HG02610 (cell line): ENCODE measurements at regions not wholly inside any gene's neighbourhood (a gene's known extent, or its start where the extent isn't known, plus 50 kb on each side); places are given as distances from the start of the nearest gene placed in this dataset.
A peak's percentile ranks its signal among the peaks of the same experiment; 100 is the strongest.
"Not testable (repeated sequence)": the region's sequence is repeated elsewhere in the genome, so short reads cannot be mapped to it uniquely, and the experiment has no call there.

Experiments used
- ATAC-seq: cut with Tn5 transposase; IDR thresholded peaks from one replicate; pipeline ENCODE4 v1.9.1; 2021; ENCODE audit warnings: mild to moderate bottlenecking, moderate library complexity; ENCODE audit not compliant: unreplicated experiment

DNA sequence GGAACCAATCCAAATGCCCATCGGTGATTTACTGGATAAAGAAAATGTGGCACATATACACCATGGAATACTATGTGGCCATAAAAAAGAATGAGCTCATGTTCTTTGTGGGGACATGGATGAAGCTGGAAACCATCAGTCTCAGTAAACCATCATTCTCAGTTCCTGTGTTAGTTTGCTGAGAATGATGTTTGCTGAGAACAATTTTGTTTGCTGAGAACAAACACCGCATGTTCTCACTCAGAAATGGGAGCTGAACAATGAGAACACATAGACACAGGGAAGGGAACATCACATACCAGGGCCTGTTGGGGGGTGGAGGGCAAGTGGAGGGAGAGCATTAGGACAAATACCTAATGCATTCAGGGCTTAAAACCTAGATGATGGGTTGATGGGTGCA is 185.5 kb downstream of the ANXA1 start:
- ATAC-seq = not testable (repeated sequence)

DNA sequence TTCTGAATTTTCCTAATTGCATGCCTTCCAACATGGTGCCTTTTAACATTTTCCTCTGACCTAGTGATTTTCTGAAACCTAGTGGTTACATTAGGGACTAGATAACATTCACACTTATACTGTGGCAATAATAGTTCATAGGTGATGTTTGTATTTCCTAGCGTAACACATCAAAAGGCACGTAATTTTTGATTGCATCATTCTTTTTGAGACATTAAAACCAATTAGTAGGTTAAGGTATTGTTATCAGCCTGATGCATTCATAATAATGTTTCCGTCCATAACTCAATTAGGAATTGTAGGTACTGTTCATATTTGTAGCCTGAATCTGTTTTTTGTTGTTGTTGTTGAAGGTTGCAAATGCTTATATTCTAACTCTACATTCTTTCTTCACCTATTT is 192.4 kb downstream of the ANXA1 start:
- no peak for ATAC-seq

DNA sequence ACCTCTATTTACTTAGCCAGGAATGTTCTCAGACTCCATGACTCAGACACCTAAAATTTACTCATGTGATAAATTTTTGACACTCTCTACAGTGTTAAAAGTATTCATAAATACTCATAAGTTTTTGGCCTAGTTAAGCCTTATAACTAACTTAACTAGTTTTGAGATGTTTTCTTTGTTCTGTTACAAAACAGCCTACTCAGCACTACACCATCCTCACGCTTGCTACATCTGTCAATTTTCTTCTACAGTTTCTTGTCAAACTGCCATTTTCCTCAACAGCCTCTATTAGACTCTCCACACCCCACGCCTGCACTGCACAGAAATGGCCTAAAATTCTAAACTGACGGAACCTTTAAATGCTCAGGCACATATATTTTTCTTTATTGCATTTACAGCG is 195.5 kb downstream of the ANXA1 start:
- no peak for ATAC-seq

DNA sequence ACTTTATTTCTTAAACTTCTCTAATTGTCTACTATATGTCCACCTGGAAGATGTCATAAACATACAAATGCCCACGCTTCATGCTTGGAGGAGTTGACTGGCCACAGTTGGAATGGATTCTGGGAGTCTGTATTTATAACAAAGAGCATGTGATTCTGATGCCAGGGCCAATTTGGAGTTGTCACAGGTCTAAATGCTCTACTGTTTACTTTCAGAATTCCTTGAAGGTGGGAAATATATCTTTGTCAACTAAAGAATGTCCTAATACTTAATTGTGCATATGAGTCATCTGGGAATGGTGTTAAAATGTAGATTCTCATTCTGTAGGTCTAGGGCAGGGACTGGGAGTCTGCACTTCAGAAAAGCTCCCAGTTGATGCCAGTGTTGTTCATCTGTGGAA is 196.1 kb downstream of the ANXA1 start:
- ATAC-seq = no peak

DNA sequence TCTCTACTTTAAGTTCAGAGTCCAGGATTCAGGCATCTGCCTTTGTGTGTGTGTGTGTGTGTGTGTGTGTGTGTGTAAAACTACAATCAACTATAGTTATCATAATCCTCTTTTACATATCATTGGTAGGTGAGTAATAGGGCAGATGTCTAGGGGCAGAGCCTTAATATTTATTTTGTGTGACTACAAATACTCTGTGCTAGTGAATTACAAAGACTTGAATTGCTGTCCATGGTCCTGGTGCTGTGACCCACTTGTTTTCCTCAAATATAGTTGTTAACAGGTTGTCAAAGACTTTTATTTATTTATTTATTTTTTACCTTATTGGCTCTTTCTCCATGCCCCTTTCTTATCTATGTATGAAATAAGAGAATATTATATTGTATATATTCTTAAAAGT is 196.8 kb downstream of the ANXA1 start:
- no peak for ATAC-seq

DNA sequence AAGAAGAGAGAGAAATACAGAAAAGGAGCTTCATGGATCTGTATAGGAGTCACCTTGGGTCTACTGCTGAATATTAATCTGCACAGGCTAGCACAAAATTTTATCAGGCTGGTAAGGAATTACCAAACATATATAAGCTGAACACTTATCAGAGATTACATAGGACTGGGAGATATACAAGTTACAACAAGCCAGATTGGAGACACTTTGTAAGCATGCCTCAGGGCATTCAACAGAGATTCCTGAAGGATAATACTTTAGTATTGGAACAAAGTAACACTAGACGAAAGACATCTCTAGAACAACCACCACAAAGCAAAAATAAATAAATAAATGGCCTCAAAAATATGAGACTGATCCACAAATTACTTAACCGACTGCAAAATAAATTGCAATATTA is 197.8 kb downstream of the ANXA1 start:
- ATAC-seq = no peak

DNA sequence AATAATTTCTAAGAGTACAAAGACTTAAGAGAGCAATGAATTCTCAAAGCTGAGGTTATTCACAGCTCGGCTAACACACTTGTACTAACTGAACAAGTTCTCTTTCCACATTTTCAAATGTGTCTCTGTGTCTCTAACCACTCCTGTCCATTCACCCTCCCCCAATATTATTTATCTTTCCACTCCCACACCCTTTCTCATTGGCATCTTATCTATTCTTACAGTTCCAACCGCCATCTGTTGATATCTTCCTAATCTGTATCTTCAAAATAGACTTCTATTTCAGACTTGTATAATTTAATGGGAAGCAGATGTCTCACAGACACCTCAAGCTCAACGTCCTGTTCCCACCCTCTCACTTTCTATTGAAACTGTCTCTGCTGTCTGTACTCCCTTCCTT is 205.9 kb downstream of the ANXA1 start:
- ATAC-seq = no peak

DNA sequence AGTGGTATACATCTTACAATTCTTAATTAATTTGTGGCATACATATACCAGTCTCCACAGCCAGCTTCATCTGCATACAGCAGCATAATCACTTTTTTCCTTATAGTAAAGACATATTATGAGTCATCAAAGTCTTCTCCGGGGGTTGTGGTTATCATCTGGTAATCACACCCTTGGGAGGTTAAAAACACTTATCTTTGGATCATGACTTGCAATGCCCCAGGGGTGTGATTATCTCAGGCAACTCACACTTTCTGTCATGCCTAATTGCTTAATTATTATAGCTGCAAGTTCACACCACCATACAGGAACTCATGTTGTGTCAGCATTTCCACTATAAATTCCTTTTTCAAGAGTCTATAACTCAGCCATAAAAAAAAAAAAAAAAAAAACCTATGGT is 218.4 kb downstream of the ANXA1 start:
- no peak for ATAC-seq

DNA sequence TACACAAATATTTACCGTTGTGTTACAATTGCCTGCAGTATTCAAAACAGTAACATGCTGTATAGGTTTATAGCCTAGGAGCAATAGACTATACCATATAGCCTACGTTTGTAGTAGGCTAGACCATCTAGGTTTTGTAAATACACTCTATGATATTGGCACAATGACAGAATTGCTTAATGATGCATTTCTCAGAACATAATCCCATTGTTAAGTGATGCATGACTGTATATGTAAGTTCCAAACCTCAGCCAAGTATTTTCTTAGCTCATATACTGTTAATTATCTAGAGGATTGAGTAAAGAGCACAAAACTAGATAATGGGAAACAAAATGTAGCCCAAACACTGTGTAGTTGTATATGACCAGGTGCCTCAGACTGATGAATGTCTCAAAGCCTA is 220.1 kb downstream of the ANXA1 start:
- no peak for ATAC-seq

DNA sequence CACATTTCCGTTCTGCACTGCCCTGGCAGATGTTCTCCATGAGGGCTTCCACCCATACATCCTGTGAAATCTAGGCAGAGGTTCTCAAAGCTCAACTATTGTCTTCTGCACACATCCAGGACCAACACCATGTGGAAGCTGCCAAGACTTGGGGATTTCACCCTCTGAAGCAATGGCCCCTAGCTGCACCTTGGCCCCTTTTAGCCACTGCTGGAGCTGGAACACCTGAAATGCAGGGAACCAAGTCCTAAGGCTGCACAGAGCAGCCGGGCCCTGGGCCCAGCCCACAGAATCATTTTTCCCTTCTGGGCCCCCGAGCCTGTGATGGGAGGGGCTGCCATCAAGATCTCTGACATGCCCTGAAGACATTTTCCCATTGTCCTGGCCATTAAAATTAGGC is 228.7 kb downstream of the ANXA1 start:
- no peak for ATAC-seq

DNA sequence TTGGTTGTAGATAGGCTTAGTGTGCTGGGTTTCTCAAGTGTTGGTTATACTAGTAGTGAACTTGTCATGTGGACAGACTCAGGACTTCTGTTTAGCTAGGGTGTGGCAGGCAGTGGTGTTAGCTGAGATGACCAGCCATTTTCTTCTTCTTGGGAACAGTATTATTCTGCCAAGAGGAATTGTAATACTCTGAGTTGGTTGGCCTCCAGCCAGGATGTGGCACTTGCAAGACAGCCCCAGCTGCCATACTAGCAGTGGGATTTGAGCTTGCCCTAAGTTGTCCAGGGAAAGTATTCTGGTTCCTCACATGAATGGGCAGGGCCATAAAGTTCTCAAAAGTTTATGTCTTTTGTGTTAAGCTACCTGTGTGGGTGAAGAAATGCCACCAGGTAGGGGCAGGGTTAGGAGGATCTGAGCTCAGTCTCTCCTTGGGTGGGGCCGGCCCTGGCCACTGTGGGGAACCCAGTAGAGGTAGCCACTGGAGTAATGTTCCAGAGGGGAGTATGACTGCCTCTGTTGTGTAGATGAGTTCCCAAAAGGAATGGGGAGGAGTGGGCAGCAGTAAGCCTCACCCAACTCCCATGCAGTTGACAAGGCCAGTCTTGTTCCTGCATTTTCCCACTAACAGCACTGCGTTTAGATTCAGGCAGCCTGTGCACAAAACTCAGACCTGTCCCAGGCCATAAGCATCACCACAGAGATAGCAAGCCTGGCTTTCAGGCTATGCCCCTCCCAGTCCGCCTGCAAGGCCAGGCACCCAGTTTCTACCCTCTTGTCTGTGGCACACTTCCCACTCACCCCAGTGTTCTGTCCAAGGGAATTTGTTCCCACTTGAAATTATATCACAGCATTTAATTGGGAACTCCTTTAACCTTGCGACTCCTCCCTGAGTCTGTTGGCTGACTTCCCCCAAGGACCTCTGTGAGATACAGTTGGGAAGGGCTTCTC is 250.7 kb downstream of the ANXA1 start:
- no peak for ATAC-seq

DNA sequence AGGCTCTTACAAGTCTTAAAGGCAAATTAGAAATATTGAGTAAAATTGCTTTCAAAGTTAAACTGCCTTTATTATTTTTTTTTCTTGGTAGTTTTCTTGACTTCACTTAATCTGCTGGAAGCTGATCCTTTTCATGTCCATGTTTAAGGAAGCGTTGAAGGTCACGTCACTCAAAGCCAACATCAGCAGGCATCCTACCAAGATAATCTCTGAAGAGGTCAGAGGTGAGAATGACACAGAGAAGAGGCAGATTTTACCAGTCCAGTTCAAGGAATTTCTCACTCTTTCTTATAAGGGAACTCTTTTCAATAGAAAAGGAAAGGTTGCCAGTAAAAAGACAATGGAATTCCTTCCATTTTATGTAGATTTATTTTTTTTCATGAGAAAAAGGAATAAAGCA is 259.8 kb downstream of the ANXA1 start:
- no peak for ATAC-seq

DNA sequence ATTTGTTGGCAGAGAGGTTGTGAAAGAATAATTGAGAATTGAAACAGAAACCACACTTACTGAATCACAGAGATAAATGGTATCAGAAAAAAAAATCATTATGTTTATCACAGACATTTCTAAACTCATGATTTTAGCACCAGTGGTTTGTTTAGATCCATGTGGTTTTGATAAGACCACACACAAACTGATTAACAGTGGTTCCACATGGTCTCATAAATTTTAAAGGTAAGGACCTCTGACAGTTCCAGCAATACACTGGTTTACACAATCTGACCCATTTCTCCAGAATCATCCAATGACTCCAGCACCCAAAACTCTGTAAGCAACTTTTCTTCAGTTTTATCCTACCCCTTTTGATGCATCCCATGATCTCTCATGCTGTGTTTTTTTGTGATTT is 261.2 kb downstream of the ANXA1 start:
- ATAC-seq = no peak

DNA sequence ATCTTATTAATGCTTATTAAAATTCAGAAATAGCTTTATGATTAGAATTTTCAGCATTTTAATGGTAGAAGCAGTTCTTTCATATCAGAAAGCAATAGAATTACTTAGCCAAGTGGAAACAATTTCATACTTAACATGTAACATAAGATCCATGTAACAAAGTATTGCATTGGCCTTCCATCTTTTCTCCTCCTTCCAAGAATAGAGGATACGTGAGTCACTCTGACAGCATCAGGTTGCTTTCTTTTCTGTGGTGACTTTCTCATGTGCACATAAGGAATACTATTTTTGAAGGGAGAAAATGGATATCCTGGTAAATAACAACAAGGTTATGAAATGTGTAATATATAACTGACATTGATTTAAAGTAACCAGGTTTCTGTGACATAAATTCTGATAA is 272.2 kb downstream of the ANXA1 start:
- no peak for ATAC-seq

DNA sequence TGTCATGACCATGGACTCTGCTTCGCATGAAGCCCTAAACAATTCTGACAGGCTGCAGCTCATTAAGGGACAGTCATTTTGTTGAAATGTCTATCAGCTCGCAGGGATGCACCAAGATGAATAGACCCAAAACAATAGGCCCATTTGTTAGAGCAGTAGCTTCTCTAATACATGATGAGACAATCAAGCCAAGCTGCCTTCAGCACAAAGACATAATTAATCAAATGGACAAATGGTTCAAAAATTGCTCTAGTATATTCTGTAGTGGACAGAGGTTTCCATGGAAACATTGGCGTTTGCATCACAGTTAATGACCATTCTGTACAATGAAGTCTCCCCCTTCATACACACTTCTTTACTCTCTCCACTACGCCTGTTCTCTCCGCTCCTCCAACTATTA is 274.6 kb downstream of the ANXA1 start:
- no peak for ATAC-seq

DNA sequence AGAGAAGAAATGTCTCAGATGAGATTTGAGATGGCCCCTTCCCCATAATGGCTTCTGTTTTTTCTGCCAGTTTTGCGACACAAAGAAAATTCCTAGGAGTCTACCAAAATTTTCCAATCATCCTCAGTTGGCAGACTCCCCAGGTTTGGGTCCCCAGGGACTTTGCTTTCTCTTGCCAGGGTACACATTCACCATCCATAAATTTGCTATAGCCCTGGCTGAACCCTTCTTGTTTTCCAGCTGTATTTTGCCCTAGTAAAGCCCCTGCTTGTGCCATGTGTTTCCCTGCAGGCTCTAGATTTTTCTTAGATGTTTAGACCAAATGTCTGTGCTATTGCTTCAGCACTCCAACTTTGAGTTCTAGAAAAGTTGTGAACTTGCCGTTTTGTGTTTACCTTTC is 283.2 kb downstream of the ANXA1 start:
- ATAC-seq = no peak

DNA sequence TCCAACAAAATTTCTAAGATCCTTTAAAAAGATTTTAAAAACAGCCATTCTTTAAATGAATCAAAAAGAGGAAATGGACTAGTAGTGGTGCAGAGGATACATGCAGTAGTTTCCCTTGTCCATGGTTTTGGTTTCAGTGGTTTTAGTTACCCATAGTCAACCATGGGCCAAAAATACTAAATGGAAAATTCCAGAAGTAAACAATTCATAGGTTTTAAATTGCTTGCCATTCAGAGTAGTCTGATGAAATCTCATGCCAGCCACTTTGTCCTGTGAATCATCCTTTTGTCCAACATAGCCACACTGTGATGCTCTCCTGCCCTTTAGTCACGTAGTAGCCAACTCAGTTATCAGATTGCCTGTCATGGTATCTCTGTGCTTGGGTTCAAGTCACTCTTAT is 286.1 kb downstream of the ANXA1 start:
- peak; percentile 78 for ATAC-seq

DNA sequence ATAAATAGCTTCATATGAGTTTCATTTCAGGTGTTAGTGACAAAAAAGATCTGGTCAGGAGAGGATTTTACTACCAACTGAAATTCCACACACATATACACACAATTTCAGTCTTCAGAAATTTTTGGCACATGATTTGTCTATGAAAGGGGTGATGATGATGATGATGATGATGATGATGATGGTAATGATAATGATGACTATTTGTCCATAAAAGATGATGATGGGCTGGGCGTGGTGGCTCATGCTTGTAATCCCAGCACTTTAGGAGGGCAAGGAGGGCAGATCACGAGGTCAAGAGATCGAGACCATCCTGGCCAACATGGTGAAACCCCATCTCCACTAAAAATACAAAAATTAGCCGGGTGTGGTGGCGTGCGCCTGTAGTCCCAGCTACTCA is 288.2 kb downstream of the ANXA1 start:
- not testable (repeated sequence) for ATAC-seq

DNA sequence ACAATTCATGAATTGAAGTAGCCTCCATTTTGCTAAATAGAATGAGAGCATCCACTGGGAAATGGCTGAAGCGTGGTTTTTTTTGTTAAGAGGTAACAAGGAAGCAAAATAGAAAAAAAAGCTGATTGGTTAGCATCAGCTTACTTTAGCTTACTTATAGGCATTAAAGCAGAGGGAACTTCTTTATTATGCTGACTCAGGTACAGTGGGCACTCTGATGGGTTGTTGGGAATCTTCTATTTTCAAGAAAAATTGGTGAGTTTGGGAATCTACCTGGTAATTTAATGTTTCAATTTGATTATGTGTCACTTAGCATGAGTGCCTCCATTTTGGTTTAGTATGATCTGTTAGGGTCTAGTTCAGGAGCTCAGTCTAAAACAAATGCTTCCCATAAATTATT is 289.6 kb downstream of the ANXA1 start:
- ATAC-seq = no peak

DNA sequence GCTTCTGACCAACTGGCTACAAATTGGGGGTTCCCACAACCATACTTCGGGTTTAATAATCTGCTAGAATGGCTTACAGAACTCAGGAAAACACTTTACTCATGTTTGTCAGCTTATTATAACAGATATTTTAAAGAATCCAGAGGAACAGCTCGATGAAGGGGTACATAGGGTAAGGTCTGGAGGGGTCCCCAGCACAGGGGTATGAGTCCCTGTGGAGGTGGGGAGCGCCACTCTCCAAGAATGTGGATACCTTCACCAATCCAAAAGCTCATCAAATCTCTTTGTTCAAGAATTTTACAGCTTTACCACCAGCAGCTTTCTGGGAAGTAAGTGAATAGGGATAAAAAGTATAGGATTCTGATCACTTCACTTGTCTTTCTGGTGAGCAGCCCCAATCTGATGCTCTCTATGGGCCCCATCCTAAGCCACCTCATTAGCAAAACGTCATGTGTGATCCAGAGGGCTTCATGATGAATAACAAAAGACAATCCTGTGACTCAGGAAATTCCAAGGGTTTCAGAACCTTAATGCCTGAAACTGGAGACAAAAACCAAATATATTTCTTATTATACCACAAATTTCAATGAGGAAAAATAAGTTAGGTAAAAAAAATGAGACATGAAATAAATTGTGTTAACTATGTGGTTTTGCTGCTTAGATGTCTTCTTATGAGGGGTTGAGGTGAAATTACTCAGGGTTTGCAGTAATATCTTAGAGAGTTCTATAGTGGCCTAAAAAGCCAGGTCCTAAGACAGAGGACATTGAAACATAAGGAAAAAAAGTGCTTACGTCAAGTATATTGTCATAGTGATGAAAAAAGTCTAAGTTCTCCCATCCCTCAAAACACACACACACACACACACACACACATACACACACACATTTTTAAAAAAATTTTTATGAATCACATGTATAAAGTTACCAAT is 290.5 kb downstream of the ANXA1 start:
- ATAC-seq = no peak

DNA sequence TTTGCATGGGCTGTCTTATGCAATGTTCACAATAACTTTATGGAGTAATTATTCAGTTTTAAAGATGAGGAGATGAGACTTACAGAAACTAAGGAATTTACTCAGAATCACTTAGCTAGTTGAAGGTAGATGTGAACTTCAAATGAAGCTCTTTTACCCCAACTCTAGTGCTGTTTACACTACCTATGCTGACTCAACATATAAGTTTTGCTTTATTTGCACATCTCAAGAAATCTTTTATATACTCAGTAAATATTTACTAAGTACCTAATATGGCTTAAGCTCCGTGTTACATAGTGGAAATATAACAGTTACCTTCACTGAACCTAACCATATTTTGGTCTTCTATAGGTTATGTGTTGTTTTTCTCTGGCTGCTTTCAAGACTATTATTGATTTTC is 293.2 kb downstream of the ANXA1 start:
- ATAC-seq = no peak

DNA sequence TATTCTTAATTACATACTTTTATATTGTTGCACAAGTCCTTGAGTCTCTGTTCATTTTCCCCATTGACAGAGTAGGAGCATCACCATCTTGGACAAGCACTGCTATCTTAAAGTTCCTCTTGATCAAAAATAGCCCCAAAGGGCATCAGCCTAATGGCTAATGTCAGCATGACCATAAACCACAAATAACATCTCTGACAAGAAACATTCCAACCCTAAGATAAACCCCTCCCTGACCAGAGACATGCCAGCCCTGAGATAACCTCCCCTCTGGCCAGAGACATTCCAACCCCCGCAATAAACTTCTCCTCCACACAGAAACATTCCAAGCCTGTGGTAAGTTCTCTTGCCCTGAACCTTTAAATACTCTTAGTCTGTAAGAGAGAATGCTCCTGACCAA is 293.7 kb downstream of the ANXA1 start:
- ATAC-seq = not testable (repeated sequence)
